BE2C (cell line): ENCODE measurements at regions not wholly inside any gene's neighbourhood (a gene's known extent, or its start where the extent isn't known, plus 50 kb on each side); places are given as distances from the start of the nearest gene placed in this dataset.
"Not testable (repeated sequence)": the region's sequence is repeated elsewhere in the genome, so short reads cannot be mapped to it uniquely, and the experiment has no call there.

Experiments used
- DNase-seq: peaks from one replicate; pipeline ENCODE4 v3.0.0-alpha.2; 2020
- H3K27me3 ChIP-seq: fragments of 250-450 bp; sonication (Bioruptor Pico); 2 replicates; pipeline ENCODE4 v1.5.1; 2020; ENCODE audit warnings: mild to moderate bottlenecking
- H3K36me3 ChIP-seq: fragments of 250-450 bp; sonication (Bioruptor Pico); 2 replicates; pipeline ENCODE4 v1.5.1; 2020; ENCODE audit warnings: mild to moderate bottlenecking
- H3K4me1 ChIP-seq: fragments of 250-450 bp; sonication (Bioruptor Pico); 2 replicates; pipeline ENCODE4 v1.5.1; 2020
- H3K4me3 ChIP-seq: 2 replicates; pipeline ENCODE4 v1.5.1; 2011; ENCODE audit warnings: low read depth, low read length
- H3K9me3 ChIP-seq: fragments of 250-450 bp; sonication (Bioruptor Pico); 2 replicates; pipeline ENCODE4 v1.5.1; 2020
- TF ChIP-seq, protein P1 (sequence below): IDR thresholded peaks from 2 replicates; pipeline ENCODE4 v1.5.1; 2012; ENCODE audit warnings: mild to moderate bottlenecking, low read depth, low read length

DNA sequence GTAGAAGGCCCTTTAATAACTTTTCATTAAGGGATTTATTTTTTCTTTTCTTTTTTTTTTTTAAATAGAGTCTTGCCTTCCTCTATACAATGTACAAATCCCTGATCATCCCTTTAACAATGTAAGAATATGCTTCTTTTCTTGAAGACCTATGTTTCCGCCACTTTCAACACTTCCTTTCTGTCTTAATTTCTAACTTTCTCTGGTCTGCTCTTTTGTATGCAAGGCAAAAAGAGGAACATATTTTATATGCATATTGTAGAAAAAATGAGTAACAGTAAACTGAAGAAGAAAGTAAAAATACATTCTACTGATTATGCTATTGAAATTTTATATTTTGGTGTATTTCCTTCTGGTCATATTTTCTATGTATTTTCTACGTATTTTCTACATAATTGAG lies 484.7 kb downstream of the TFAP2B start:
- no peaks in the 10 kb centered on the region for H3K9me3 ChIP-seq
- H3K27me3 ChIP-seq, result no peaks in the 10 kb centered on the region
- TF ChIP-seq, protein P1, sequence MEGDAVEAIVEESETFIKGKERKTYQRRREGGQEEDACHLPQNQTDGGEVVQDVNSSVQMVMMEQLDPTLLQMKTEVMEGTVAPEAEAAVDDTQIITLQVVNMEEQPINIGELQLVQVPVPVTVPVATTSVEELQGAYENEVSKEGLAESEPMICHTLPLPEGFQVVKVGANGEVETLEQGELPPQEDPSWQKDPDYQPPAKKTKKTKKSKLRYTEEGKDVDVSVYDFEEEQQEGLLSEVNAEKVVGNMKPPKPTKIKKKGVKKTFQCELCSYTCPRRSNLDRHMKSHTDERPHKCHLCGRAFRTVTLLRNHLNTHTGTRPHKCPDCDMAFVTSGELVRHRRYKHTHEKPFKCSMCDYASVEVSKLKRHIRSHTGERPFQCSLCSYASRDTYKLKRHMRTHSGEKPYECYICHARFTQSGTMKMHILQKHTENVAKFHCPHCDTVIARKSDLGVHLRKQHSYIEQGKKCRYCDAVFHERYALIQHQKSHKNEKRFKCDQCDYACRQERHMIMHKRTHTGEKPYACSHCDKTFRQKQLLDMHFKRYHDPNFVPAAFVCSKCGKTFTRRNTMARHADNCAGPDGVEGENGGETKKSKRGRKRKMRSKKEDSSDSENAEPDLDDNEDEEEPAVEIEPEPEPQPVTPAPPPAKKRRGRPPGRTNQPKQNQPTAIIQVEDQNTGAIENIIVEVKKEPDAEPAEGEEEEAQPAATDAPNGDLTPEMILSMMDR, result no peak
- H3K36me3 ChIP-seq, result no peaks in the 10 kb centered on the region
- no peak for DNase-seq
- no peak overlapping the region for H3K4me3 ChIP-seq
- no peaks in the 10 kb centered on the region; the same call in 1 of the 2 replicates for H3K4me1 ChIP-seq

DNA sequence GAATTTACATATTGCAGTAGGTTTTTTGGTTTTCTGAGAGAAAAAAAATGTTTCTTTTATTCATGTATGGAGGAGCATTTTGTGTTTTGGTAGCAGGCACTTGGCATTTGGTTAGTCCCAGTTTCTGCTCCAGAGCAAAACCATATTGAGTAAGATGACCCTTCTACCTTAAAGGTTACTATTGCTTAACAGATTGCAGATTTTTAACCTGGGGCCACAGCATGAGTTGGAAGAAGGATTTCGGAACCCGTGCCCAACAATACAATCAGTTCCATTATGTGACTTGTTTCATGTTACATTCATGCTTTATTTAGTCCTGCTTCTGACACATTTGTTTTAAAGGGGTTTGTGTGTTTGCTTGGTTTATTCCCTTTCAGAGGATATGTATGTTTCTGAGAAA lies 496.3 kb downstream of the TFAP2B start:
- Histone ChIP-seq H3K9me3 (no peaks in the 10 kb centered on the region), H3K36me3 (no peaks in the 10 kb centered on the region), H3K4me1 (no peaks in the 10 kb centered on the region), H3K27me3 (no peaks in the 10 kb centered on the region), H3K4me3 (no peak overlapping the region)
- TF ChIP-seq, protein P1, result no peak
- DNase-seq, result no peak

DNA sequence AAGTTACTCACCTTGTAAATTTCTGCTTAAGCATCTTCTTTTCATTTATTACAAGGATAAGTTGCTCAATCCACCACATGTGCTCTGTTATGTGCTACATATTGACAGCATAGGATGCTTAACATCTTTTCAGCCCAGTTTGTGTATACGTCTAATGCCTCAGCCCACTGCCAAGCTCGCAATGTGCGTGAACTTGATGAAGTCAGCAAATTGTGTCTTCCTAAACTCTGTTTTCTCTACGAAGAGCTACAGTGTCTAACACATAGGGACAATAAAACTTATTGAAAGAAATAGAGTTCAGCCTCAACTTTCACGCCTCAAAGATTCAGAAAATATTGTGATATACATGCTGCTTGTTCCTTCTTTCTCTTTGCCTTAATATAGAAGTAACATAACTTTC lies 500.0 kb downstream of the TFAP2B start:
- DNase-seq, result no peak
- H3K27me3 ChIP-seq, result no peaks in the 10 kb centered on the region
- TF ChIP-seq, protein P1, result no peak
- H3K4me3 ChIP-seq, result no peak overlapping the region
- no peaks in the 10 kb centered on the region for H3K36me3 ChIP-seq
- H3K9me3 ChIP-seq, result no peaks in the 10 kb centered on the region
- no peaks in the 10 kb centered on the region; the same call in 1 of the 2 replicates for H3K4me1 ChIP-seq

DNA sequence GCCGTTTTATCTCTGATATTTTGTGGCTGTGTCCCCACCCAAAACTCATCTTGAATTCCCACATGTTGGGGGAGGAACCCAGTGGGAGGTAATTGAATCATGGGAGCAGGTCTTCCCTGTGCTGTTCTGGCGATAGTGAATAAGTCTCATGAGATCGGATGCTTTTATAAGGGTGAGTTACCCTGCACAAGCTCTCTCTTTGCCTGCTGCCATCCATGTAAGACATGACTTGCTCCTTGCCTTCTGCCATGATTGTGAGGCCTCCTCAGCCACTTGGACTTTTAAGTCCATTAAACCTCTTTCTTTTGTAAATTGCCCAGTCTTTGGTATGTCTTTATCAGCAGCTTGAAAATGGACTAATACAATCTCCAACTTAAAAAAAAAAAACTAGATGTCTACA lies 502.8 kb downstream of the TFAP2B start:
- not testable (repeated sequence) for H3K27me3 ChIP-seq, H3K9me3 ChIP-seq, DNase-seq, H3K36me3 ChIP-seq, H3K4me3 ChIP-seq, H3K4me1 ChIP-seq

DNA sequence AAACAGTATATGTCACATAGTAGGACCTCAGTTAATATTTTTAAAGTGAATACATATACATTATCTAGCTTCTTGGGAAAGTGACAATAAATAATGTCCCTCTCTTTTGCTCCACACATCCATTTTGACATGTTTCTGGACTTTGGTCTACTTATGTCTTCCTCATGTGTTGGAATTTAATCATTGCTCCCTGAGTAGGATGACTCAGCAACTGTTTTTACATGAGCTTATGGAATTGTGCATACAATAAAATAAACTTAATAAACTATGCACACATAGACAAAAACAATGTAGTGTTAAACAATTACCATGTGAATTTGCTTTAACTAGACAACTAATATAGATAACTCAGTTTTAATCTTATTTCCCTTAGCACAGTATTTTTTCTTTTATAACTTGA lies 503.8 kb downstream of the TFAP2B start:
- Histone ChIP-seq H3K4me3 (no peak overlapping the region), H3K9me3 (no peaks in the 10 kb centered on the region), H3K4me1 (no peaks in the 10 kb centered on the region; the same call in 1 of the 2 replicates), H3K36me3 (no peaks in the 10 kb centered on the region), H3K27me3 (no peaks in the 10 kb centered on the region)
- TF ChIP-seq, protein P1, result no peak
- DNase-seq, result no peak

DNA sequence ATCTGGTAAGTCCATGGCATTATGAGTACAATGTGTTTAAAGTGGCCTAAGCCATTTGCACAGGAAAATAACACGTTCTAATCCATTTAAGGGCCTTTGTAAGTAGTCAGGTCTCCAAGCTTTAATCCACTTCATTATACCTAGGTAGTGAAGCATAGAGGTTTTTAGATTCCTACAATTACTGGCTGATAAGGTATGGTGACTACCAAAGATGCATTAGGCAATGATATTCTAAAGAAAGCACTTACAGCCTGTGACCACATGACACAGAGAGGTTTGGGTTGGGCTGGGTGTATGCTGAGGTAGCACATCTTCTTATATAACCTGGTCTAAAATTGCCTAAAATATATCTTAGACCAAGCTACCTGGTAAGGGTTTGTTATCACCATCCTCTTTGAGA lies 504.4 kb downstream of the TFAP2B start:
- no peak for DNase-seq
- TF ChIP-seq, protein P1, result no peak
- no peaks in the 10 kb centered on the region for H3K36me3 ChIP-seq
- H3K9me3 ChIP-seq, result no peaks in the 10 kb centered on the region
- H3K27me3 ChIP-seq, result no peaks in the 10 kb centered on the region
- H3K4me1 ChIP-seq, result no peaks in the 10 kb centered on the region; the same call in 1 of the 2 replicates
- no peak overlapping the region for H3K4me3 ChIP-seq

DNA sequence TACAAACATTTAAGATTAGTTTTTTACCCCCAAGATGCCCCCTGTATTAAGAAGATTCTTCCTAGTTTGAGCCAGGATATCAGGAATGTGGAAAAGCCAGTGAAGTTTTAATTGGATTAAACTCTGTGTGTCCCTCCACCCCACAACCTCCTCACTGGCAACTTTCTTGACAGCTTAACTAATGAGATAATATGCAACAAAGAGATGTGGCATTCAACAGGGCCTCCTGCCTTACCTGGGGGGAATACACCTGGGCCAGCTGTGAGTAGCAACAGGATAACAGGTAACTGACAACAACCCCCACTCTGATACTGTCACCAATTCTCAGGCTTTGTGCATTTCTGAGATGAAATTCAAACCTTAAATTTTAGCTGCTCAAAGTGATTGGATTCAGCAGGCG lies 512.3 kb downstream of the TFAP2B start:
- Histone ChIP-seq H3K36me3 (no peaks in the 10 kb centered on the region), H3K9me3 (no peaks in the 10 kb centered on the region), H3K4me3 (no peak overlapping the region), H3K27me3 (no peaks in the 10 kb centered on the region), H3K4me1 (no peaks in the 10 kb centered on the region)
- TF ChIP-seq, protein P1, result no peak
- DNase-seq, result no peak
